ENCODE measurements at regions not wholly inside any gene's neighbourhood (a gene's known extent, or its start where the extent isn't known, plus 50 kb on each side); places are given as distances from the start of the nearest gene placed in this dataset.

DNA sequence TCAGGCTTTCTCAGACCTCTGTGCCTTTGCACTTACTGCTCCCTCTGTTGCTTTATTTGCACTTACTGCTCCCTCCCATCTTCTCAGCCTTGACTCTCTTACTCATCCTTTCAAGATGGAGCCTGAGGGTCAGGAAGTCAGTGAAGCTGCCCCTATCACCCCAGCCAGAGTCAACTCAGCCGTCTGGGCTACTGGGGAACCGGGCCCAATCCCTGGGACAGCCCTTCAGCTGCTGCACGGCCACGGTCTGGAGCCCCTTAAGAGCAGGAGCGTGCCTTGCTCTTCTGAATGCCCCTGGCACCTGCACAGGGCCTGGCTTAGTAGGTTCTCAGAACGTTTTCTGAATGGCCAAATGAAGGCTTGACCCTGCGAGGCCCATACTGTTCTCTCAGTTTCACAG lies 244.4 kb downstream of the FOXD2 start:
- DNase-seq, result peak in 3 of 7 donors; percentile 3 to 11 (median 8)
- H3K9me3 ChIP-seq (replicated peaks in 1 of 3), result no peaks in the 10 kb centered on the region
- no peaks in the 10 kb centered on the region for H3K27me3 ChIP-seq
- no peak overlapping the region for H3K27ac ChIP-seq
- no peak for TF ChIP-seq POLR2A (IDR thresholded peaks at IDR 0.05)
- TF ChIP-seq, protein P1, sequence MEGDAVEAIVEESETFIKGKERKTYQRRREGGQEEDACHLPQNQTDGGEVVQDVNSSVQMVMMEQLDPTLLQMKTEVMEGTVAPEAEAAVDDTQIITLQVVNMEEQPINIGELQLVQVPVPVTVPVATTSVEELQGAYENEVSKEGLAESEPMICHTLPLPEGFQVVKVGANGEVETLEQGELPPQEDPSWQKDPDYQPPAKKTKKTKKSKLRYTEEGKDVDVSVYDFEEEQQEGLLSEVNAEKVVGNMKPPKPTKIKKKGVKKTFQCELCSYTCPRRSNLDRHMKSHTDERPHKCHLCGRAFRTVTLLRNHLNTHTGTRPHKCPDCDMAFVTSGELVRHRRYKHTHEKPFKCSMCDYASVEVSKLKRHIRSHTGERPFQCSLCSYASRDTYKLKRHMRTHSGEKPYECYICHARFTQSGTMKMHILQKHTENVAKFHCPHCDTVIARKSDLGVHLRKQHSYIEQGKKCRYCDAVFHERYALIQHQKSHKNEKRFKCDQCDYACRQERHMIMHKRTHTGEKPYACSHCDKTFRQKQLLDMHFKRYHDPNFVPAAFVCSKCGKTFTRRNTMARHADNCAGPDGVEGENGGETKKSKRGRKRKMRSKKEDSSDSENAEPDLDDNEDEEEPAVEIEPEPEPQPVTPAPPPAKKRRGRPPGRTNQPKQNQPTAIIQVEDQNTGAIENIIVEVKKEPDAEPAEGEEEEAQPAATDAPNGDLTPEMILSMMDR (IDR thresholded peaks at IDR 0.05), result no peak
- H3K4me1 ChIP-seq (replicated peaks in 1 of 2), result no peaks in the 10 kb centered on the region
- WGBS, 4 donors, result 57 to 85% (median 82%) methylated on average over 2 to 7 of the region's 7 CpGs
- intact Hi-C loops (cut with DNase I), result no loop called here
- no peaks in the 10 kb centered on the region for H3K36me3 ChIP-seq (replicated peaks in 1 of 2)
- H3K4me3 ChIP-seq, result no peak overlapping the region

DNA sequence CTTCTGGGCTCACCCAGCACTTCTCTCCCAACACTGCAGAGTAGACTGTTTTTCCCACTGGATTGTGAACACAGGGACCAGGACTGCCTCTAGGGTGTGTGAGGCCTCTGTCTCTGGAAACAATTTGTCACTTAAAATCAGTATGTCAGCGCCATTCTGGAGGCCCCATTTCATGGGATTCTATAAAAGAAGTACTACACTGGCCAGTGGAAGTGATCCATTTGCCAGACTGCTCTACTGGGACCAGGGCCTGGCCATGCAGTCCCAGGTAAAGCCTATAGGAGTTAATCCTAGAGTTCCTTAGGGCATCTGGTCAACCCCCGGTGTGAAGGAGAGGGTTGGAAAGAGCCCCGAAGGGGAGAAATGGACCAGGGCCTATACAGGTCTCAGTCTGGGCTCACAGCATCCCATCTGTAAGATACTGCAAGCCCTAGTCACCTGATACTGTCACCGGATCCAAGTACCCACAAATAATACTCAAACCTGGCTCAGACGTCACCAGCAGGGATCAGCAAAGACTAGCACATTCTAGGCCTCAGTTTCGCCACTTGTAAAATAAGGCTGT lies 245.0 kb downstream of the FOXD2 start:
- Histone ChIP-seq H3K4me3 (no peak overlapping the region), H3K36me3 (replicated peaks in 1 of 2) (no peaks in the 10 kb centered on the region), H3K9me3 (replicated peaks in 1 of 3) (no peaks in the 10 kb centered on the region), H3K27me3 (no peaks in the 10 kb centered on the region), H3K27ac (no peak overlapping the region), H3K4me1 (replicated peaks in 1 of 2) (no peaks in the 10 kb centered on the region)
- intact Hi-C loops (cut with DNase I), result no loop called here
- TF ChIP-seq POLR2A (IDR thresholded peaks at IDR 0.05), result no peak
- TF ChIP-seq, protein P1 (IDR thresholded peaks at IDR 0.05), result no peak
- 87 to 95% (median 91%) methylated on average over 5 to 6 of the region's 6 CpGs for WGBS, 4 donors
- DNase-seq, result peak in 2 of 7 donors; percentile 3 to 24

DNA sequence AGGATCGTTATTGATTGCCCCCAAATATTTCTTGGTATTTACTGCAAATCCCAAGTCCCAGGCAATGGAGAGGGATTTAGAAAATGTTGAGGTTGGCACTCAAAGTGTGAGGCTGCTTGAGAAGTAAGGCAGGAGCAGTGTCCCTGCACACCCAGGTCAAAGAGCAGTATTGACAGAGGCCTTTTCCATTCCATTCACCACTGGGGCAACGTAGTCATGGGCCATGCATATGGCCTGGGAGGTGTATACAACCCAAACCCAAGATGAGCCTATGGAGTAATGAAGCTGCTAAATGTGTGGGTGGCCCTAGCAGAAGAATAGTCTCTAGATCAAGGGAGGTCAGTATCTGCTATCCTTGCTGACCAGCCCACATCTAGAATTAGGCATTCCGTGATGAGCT lies 245.6 kb downstream of the FOXD2 start:
- Histone ChIP-seq H3K27me3 (peaks cover 3% of the 10 kb centered on the region), H3K36me3 (replicated peaks in 1 of 2) (no peaks in the 10 kb centered on the region), H3K4me3 (no peak overlapping the region), H3K4me1 (replicated peaks in 1 of 2) (no peaks in the 10 kb centered on the region), H3K27ac (no peak overlapping the region), H3K9me3 (replicated peaks in 1 of 3) (no peaks in the 10 kb centered on the region)
- TF ChIP-seq, protein P1 (IDR thresholded peaks at IDR 0.05), result no peak
- no peak for TF ChIP-seq POLR2A (IDR thresholded peaks at IDR 0.05)
- peak in 2 of 7 donors; percentile 1 to 2 for DNase-seq
- intact Hi-C loops (cut with DNase I), result no loop called here
- 90 to 94% (median 92%) methylated on average over 3 of the region's 3 CpGs for WGBS, 4 donors

DNA sequence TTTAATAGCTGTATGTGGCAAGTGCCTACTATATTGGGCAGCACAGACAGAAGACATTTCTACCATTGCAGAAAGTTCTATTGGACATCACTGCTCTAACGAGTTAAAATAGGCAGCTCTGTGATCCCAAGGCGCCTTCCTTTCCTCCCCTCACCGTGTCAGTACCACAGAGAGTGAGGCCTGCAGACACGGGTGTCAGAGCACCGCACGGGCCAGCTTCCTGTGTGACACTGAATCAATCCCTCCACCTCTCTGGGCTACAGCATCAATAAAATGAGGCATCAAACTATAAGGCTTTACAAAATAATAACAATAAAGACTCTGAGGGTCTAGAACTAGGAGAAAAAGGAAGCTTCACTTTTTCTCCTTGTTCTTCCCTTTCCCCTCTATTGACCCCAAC lies 246.7 kb downstream of the FOXD2 start:
- no peak overlapping the region for H3K27ac ChIP-seq
- H3K4me3 ChIP-seq, result no peak overlapping the region
- peaks cover 3% of the 10 kb centered on the region for H3K27me3 ChIP-seq
- TF ChIP-seq, protein P1 (IDR thresholded peaks at IDR 0.05), result no peak
- TF ChIP-seq POLR2A (IDR thresholded peaks at IDR 0.05), result no peak
- no peaks in the 10 kb centered on the region for H3K36me3 ChIP-seq (replicated peaks in 1 of 2)
- no peaks in the 10 kb centered on the region for H3K4me1 ChIP-seq (replicated peaks in 1 of 2)
- intact Hi-C loops (cut with DNase I), result no loop called here
- H3K9me3 ChIP-seq (replicated peaks in 1 of 3), result no peaks in the 10 kb centered on the region
- WGBS, 4 donors, result 73 to 87% (median 84%) methylated on average over 6 of the region's 6 CpGs
- peak in 1 of 7 donors; percentile 17 for DNase-seq
